ENCODE measurements at regions not wholly inside any gene's neighbourhood (a gene's known extent, or its start where the extent isn't known, plus 50 kb on each side); places are given as distances from the start of the nearest gene placed in this dataset.
A peak's percentile ranks its signal among the peaks of the same experiment; 100 is the strongest.

GRCh38 chr4:96972920-96973319, 1133.0 kb downstream of the PDHA2 start:
- Histone ChIP-seq H3K4me3 (ENCODE audit: low read depth in 1 of 3, low read length in 3 of 3) (no peak overlapping the region), H3K9me3 (ENCODE audit: control insufficient read depth in 4 of 4, low read length in 3 of 4) (no peaks in the 10 kb centered on the region), H3K4me1 (ENCODE audit: control insufficient read depth in 4 of 4, insufficient read depth in 4 of 4, low read length in 3 of 4) (no peaks in the 10 kb centered on the region), H3K27me3 (ENCODE audit: control insufficient read depth in 4 of 4, insufficient read depth in 4 of 4, low read length in 3 of 4) (no peaks in the 10 kb centered on the region), H3K27ac (ENCODE audit: low read depth in 1 of 2, low read length in 2 of 2) (no peak overlapping the region), H3K9ac (ENCODE audit: low read depth in 1 of 2, low read length in 2 of 2) (no peak overlapping the region), H3K36me3 (ENCODE audit: control insufficient read depth in 4 of 4, insufficient read depth in 3 of 4, low read depth in 1 of 4, low read length in 3 of 4) (no peaks in the 10 kb centered on the region)
- no peak for TF ChIP-seq FOXA2 (IDR thresholded peaks at IDR 0.05)
- no peak for TF ChIP-seq HNF4G (IDR thresholded peaks at IDR 0.05)
- TF ChIP-seq TAF1 (conservative IDR thresholded peaks at IDR 0.05), result no peak
- no peak for TF ChIP-seq HNF4A (conservative IDR thresholded peaks at IDR 0.05)
- no peak for TF ChIP-seq REST (IDR thresholded peaks at IDR 0.05)
- no peak for TF ChIP-seq RAD21 (IDR thresholded peaks at IDR 0.05)
- TF ChIP-seq EGR1 (IDR thresholded peaks at IDR 0.05; ENCODE audit: low read depth in 2 of 2), result no peak
- no peak for TF ChIP-seq JUND (IDR thresholded peaks at IDR 0.05)
- 70% methylated on average over 4 of the region's 4 CpGs for WGBS
- DNase-seq (ENCODE audit: low spot score), result no peak

- Histone ChIP-seq H3K4me3 (ENCODE audit: low read depth in 1 of 3, low read length in 3 of 3) (no peak overlapping the region), H3K27me3 (ENCODE audit: control insufficient read depth in 4 of 4, insufficient read depth in 4 of 4, low read length in 3 of 4) (no peaks in the 10 kb centered on the region), H3K4me1 (ENCODE audit: control insufficient read depth in 4 of 4, insufficient read depth in 4 of 4, low read length in 3 of 4) (no peaks in the 10 kb centered on the region), H3K9me3 (ENCODE audit: control insufficient read depth in 4 of 4, low read length in 3 of 4) (no peaks in the 10 kb centered on the region), H3K36me3 (ENCODE audit: control insufficient read depth in 4 of 4, insufficient read depth in 3 of 4, low read depth in 1 of 4, low read length in 3 of 4) (no peaks in the 10 kb centered on the region), H3K9ac (ENCODE audit: low read depth in 1 of 2, low read length in 2 of 2) (no peak overlapping the region), H3K27ac (ENCODE audit: low read depth in 1 of 2, low read length in 2 of 2) (no peak overlapping the region)
- WGBS, result 52% methylated on average over 2 of the region's 2 CpGs
- no peak for TF ChIP-seq EGR1 (IDR thresholded peaks at IDR 0.05; ENCODE audit: low read depth in 2 of 2)
- no peak for TF ChIP-seq NR2F2 (IDR thresholded peaks at IDR 0.05)
- TF ChIP-seq RAD21 (IDR thresholded peaks at IDR 0.05), result peak in 1 of 2 donors; percentile 19
- TF ChIP-seq JUND (IDR thresholded peaks at IDR 0.05), result no peak
- no peak for DNase-seq (ENCODE audit: low spot score)
Measured at GRCh38 chr4:96974295-96974694, 1134.4 kb downstream of the PDHA2 start.

- no peak for DNase-seq (ENCODE audit: low spot score)
- WGBS, result 56% methylated on average over 1 of the region's 1 CpG
- H3K4me3 ChIP-seq (ENCODE audit: low read depth in 1 of 3, low read length in 3 of 3), result peak overlapping the region; percentile 1 to 57 (median 27)
Measured at GRCh38 chr4:96983830-96984229, 1143.9 kb downstream of the PDHA2 start.

More at GRCh38 chr4:96983830-96984229, 1143.9 kb downstream of the PDHA2 start:
- Histone ChIP-seq H3K36me3 (ENCODE audit: control insufficient read depth in 4 of 4, insufficient read depth in 3 of 4, low read depth in 1 of 4, low read length in 3 of 4) (no peaks in the 10 kb centered on the region), H3K4me1 (ENCODE audit: control insufficient read depth in 4 of 4, insufficient read depth in 4 of 4, low read length in 3 of 4) (no peaks in the 10 kb centered on the region), H3K27me3 (ENCODE audit: control insufficient read depth in 4 of 4, insufficient read depth in 4 of 4, low read length in 3 of 4) (no peaks in the 10 kb centered on the region), H3K9ac (ENCODE audit: low read depth in 1 of 2, low read length in 2 of 2) (no peak overlapping the region), H3K9me3 (ENCODE audit: control insufficient read depth in 4 of 4, low read length in 3 of 4) (no peaks in the 10 kb centered on the region), H3K27ac (ENCODE audit: low read depth in 1 of 2, low read length in 2 of 2) (no peak overlapping the region)
- TF ChIP-seq EGR1 (IDR thresholded peaks at IDR 0.05; ENCODE audit: low read depth in 2 of 2) (no peak), REST (IDR thresholded peaks at IDR 0.05) (no peak), RXRA (IDR thresholded peaks at IDR 0.05) (no peak), HNF4G (IDR thresholded peaks at IDR 0.05) (no peak), FOXA2 (IDR thresholded peaks at IDR 0.05) (no peak), ATF3 (IDR thresholded peaks at IDR 0.05) (no peak), ZBTB33 (IDR thresholded peaks at IDR 0.05) (no peak), TAF1 (conservative IDR thresholded peaks at IDR 0.05) (no peak), CTCF (IDR thresholded peaks at IDR 0.05; ENCODE audit: low read depth, low read length, missing input control) (no peak), HNF4A (conservative IDR thresholded peaks at IDR 0.05) (no peak), MAX (IDR thresholded peaks at IDR 0.05) (no peak), JUND (IDR thresholded peaks at IDR 0.05) (no peak), GABPA (IDR thresholded peaks at IDR 0.05 in 1 of 2, conservative IDR thresholded peaks at IDR 0.05 in 1 of 2) (no peak), NR2F2 (IDR thresholded peaks at IDR 0.05) (no peak)

Data from liver (tissue), 8 donors.